Spleen (tissue), 11 donors: ENCODE measurements at regions not wholly inside any gene's neighbourhood (a gene's known extent, or its start where the extent isn't known, plus 50 kb on each side); places are given as distances from the start of the nearest gene placed in this dataset.

ENCODE experiments used
- DNase-seq: peaks from one replicate; pipeline ENCODE4 v3.0.0-alpha.2; 2020
- H3K27ac ChIP-seq, 8 donors: fragments of 200-600 bp; sonication (generic) in 7 of 8; 1 replicate in 4 of 8; 2 replicates in 4 of 8; pipeline versions ENCODE4 v1.5.0 to v1.8.0; 2016 to 2021; ENCODE audit warnings: inconsistent platforms in 4 of 8, mild to moderate bottlenecking in 4 of 8, moderate library complexity in 1 of 8
- H3K27me3 ChIP-seq, 7 donors: fragments of 200-600 bp; sonication (generic) in 6 of 7; replicated peaks in 1 of 7; 1 replicate in 4 of 7; 2 replicates in 3 of 7; pipeline versions ENCODE4 v1.5.0 to v1.8.0; 2016 to 2021; ENCODE audit warnings: inconsistent platforms in 3 of 7, mild to moderate bottlenecking in 1 of 7
- H3K36me3 ChIP-seq, 6 donors: fragments of 200-600 bp; sonication (generic) in 5 of 6; 1 replicate in 4 of 6; 2 replicates in 2 of 6; pipeline versions ENCODE4 v1.5.0 to v1.8.0; 2016 to 2021; ENCODE audit warnings: inconsistent platforms in 2 of 6
- H3K4me1 ChIP-seq, 6 donors: fragments of 200-600 bp; sonication (generic) in 5 of 6; 1 replicate in 3 of 6; 2 replicates in 3 of 6; pipeline versions ENCODE4 v1.5.0 to v1.8.0; 2016 to 2021; ENCODE audit warnings: inconsistent platforms in 3 of 6
- H3K4me3 ChIP-seq, 8 donors: fragments of 200-600 bp; sonication (generic) in 7 of 8; 1 replicate in 4 of 8; 2 replicates in 4 of 8; pipeline versions ENCODE4 v1.5.0 to v1.8.0; 2016 to 2021; ENCODE audit warnings: inconsistent platforms in 4 of 8, mild to moderate bottlenecking in 4 of 8, moderate library complexity in 2 of 8
- H3K9me3 ChIP-seq, 8 donors: fragments of 200-600 bp; sonication (generic) in 7 of 8; 1 replicate in 4 of 8; 2 replicates in 4 of 8; pipeline versions ENCODE4 v1.5.0 to v1.8.0; 2016 to 2021; ENCODE audit warnings: inconsistent platforms in 4 of 8
- CTCF ChIP-seq, 11 experiments: fragments of 200-600 bp in 7 of 11; fragments of 450-650 bp in 4 of 11; sonication (generic) in 4 of 11; IDR thresholded peaks in 8 of 11; conservative IDR thresholded peaks in 3 of 11; 1 replicate in 7 of 11; 2 replicates in 4 of 11; pipeline versions ENCODE4 v1.4.0 to v1.8.0; 2016 to 2021; ENCODE audit warnings: antibody characterized with exemption in 11 of 11, inconsistent platforms in 4 of 11, mild to moderate bottlenecking in 1 of 11
- POLR2A ChIP-seq, 3 donors: fragments of 450-650 bp; IDR thresholded peaks; one replicate each; pipeline ENCODE4 v1.5.1; 2017; ENCODE audit warnings: antibody characterized with exemption in 3 of 3, mild to moderate bottlenecking in 1 of 3
- POLR2AphosphoS5 ChIP-seq, 3 donors: sonication (generic); formaldehyde crosslinking; IDR thresholded peaks; one replicate each; pipeline ENCODE4 v1.5.1; 2017; ENCODE audit warnings: antibody characterized with exemption in 3 of 3
- WGBS, 5 donors: extraction: QIAGEN DNeasy Blood & Tissue Kit in 3 of 5; methylation state at CpG; one replicate each; pipeline versions ENCODE4 v1.1.5 to v1.1.7; 2013 to 2018; 5-methylcytosine and 5-hydroxymethylcytosine counted together
- intact Hi-C: fragments of 100-400 bp; cut with DNase I; formaldehyde crosslinking; loops from one replicate; pipeline ENCODE4 v1.15.0; 2023; ENCODE audit warnings: low total_unique reads
- donor health status: healthy with polysubstance abuse.
- donor health status: DM: no; HTN: no; CAD: no; lungs with moderate emphysema.
- donor health status: DM: no; HTN: no; CAD: no.
- donor health status: Bipolar disorder and iron deficiency.
- donor health status: healthy.
- donor health status: DM: no; HTN: no; CAD: no.
- donor health status: DM: yes; HTN: yes; CAD: no.

DNA sequence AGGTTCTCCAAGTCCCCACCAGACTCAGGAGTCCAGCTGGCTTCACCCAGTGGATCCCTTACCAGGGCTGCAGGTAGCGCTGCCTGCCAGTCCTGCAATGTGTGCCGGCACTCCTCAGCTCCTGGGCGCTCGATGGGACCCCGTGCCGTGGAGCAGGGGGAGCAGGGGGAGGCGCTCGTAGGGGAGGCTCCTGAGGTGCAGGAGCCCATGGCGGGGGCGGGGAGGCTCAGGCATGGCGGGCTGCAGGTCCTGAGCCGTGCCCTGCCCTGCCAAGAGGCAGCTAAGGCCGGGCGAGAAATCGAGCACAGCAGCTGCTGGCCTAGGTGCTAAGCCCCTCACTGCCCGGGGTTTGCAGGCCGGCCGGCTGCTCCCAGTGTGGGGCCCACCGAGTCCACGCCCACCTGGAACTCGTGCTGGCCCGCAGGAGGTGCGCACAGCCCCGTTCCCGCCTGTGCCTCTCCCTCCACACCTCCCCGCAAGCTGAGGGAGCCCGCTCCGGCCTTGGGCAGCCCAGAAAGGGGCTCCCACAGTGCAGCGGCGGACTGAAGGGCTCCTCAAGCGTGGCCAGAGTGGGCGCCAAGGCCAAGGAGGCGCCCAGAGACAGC lies 792.9 kb upstream of the CCDC179 start:
- whole genome bisulfite sequencing, 5 donors = 88 to 94% (median 89%) methylated on average over 20 to 33 of the region's 33 CpGs
- peak; percentile 72 for DNase-seq
- Histone ChIP-seq H3K27me3 (no peaks in the 10 kb centered on the region), H3K36me3 (no peaks in the 10 kb centered on the region), H3K4me1 (no peaks in the 10 kb centered on the region), H3K4me3 (no peak overlapping the region), H3K27ac (no peak overlapping the region), H3K9me3 (peaks cover 0 to 29% (median 15%) of the 10 kb centered on the region in 8 donors)
- no peak for TF ChIP-seq CTCF (IDR thresholded peaks at IDR 0.05 in 8 of 11, conservative IDR thresholded peaks at IDR 0.05 in 3 of 11)
- TF ChIP-seq POLR2A (IDR thresholded peaks at IDR 0.05) = no peak
- TF ChIP-seq POLR2AphosphoS5 (IDR thresholded peaks at IDR 0.05) = no peak
- intact Hi-C loops = no loop called here

DNA sequence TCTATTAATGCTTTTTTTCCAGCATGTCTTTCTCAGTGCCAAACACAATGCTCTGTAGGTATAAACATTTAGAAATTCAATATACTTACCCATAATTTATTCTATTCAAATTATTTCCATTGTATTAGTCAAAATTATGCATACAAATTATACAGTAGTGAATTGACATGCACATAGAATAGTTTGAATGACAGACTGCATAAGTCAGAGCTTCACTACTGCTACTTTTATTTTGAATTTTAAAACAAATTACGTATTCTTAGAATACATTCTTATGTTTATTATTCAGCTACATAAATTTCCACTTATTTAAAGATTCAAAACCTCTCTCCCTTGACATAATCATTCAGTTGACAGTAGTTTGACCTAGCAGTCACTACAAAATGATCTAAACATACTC lies 808.0 kb upstream of the CCDC179 start:
- intact Hi-C loops = no loop called here
- H3K27me3 ChIP-seq = no peaks in the 10 kb centered on the region
- H3K4me1 ChIP-seq = no peaks in the 10 kb centered on the region
- H3K27ac ChIP-seq = no peak overlapping the region
- no peak for DNase-seq
- no peak for TF ChIP-seq POLR2AphosphoS5 (IDR thresholded peaks at IDR 0.05)
- TF ChIP-seq POLR2A (IDR thresholded peaks at IDR 0.05) = no peak
- no peak for TF ChIP-seq CTCF (IDR thresholded peaks at IDR 0.05 in 8 of 11, conservative IDR thresholded peaks at IDR 0.05 in 3 of 11)
- H3K4me3 ChIP-seq = no peak overlapping the region
- H3K36me3 ChIP-seq = no peaks in the 10 kb centered on the region
- WGBS, 5 donors = 65 to 86% (median 73%) methylated on average over 1 of the region's 1 CpG
- H3K9me3 ChIP-seq = peaks cover 0 to 8% (median 0%) of the 10 kb centered on the region in 8 donors

- 29 to 88% (median 80%) methylated on average over 1 of the region's 1 CpG for WGBS, 5 donors
- H3K9me3 ChIP-seq = no peaks in the 10 kb centered on the region
- no peak for DNase-seq
- no peak overlapping the region for H3K4me3 ChIP-seq
- H3K27me3 ChIP-seq = no peaks in the 10 kb centered on the region
- intact Hi-C loops = loop anchor here (10.0 kb wide), 1 partner anchor 59 kb away; no protein-coding TSS in a partner anchor
- no peak overlapping the region for H3K27ac ChIP-seq
- TF ChIP-seq POLR2A (IDR thresholded peaks at IDR 0.05) (no peak), POLR2AphosphoS5 (IDR thresholded peaks at IDR 0.05) (no peak), CTCF (IDR thresholded peaks at IDR 0.05 in 8 of 11, conservative IDR thresholded peaks at IDR 0.05 in 3 of 11) (no peak)
- H3K36me3 ChIP-seq = no peaks in the 10 kb centered on the region
- H3K4me1 ChIP-seq = no peaks in the 10 kb centered on the region
These were observed 813.1 kb upstream of the CCDC179 start for GRCh38 chr11:23673366-23673765.

DNA sequence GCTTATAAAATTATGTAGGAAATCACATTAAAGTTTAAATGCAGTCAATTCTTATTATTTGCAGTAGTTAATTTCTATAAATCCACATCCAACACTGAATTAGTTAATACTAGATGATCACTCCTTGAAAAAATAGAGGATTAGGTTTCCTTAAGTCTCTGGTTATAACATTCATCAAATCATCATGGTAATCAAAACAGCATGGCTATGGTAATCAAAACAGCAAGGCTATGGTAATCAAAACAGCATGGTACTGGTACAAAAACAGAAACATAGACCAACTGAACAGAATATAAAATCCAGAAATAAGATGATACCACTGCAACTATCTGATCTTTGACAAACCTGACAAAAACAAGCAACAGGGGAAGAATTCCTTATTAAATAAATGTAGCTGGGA lies 814.6 kb upstream of the CCDC179 start:
- Histone ChIP-seq H3K27me3 (no peaks in the 10 kb centered on the region), H3K36me3 (no peaks in the 10 kb centered on the region), H3K4me1 (no peaks in the 10 kb centered on the region), H3K4me3 (no peak overlapping the region), H3K27ac (no peak overlapping the region), H3K9me3 (peaks cover 0 to under 1% (median 0%) of the 10 kb centered on the region in 8 donors)
- no peak for DNase-seq
- intact Hi-C loops = loop anchor here (10.0 kb wide), 1 partner anchor 60 kb away; no protein-coding TSS in a partner anchor
- TF ChIP-seq POLR2A (IDR thresholded peaks at IDR 0.05) = no peak
- no peak for TF ChIP-seq CTCF (IDR thresholded peaks at IDR 0.05 in 8 of 11, conservative IDR thresholded peaks at IDR 0.05 in 3 of 11)
- TF ChIP-seq POLR2AphosphoS5 (IDR thresholded peaks at IDR 0.05) = no peak
